WERI-Rb-1 (cell line): ENCODE measurements at regions not wholly inside any gene's neighbourhood (a gene's known extent, or its start where the extent isn't known, plus 50 kb on each side); places are given as distances from the start of the nearest gene placed in this dataset.
"Not testable (repeated sequence)": the region's sequence is repeated elsewhere in the genome, so short reads cannot be mapped to it uniquely, and the experiment has no call there.

ENCODE experiments used
- DNase-seq: peaks from one replicate; pipeline ENCODE4 v3.0.0-alpha.2; 2020
- H3K27ac ChIP-seq: fragments of 250-450 bp; sonication (Bioruptor Pico); 2 replicates; pipeline ENCODE4 v1.5.1; 2020; ENCODE audit warnings: mild to moderate bottlenecking, moderate library complexity
- H3K27me3 ChIP-seq: fragments of 250-450 bp; sonication (Bioruptor Pico); 2 replicates; pipeline ENCODE4 v1.5.1; 2021; ENCODE audit warnings: mild to moderate bottlenecking, low read depth, moderate library complexity; ENCODE audit not compliant: insufficient read depth, severe bottlenecking
- H3K36me3 ChIP-seq: fragments of 250-450 bp; sonication (Bioruptor Pico); 2 replicates; pipeline ENCODE4 v1.5.1; 2020; ENCODE audit warnings: mild to moderate bottlenecking, moderate library complexity
- H3K4me3 ChIP-seq: 2 replicates; pipeline ENCODE4 v1.5.1; 2011; ENCODE audit warnings: low read depth, mild to moderate bottlenecking, control low read depth, low read length
- H3K9me3 ChIP-seq: fragments of 250-450 bp; sonication (Bioruptor Pico); 2 replicates; pipeline ENCODE4 v1.5.1; 2021; ENCODE audit warnings: mild to moderate bottlenecking, moderate library complexity; ENCODE audit not compliant: severe bottlenecking
- CTCF ChIP-seq: IDR thresholded peaks from 2 replicates; pipeline ENCODE4 v1.5.1; 2011; ENCODE audit warnings: low read depth, mild to moderate bottlenecking, control low read depth, inconsistent platforms, low read length

DNA sequence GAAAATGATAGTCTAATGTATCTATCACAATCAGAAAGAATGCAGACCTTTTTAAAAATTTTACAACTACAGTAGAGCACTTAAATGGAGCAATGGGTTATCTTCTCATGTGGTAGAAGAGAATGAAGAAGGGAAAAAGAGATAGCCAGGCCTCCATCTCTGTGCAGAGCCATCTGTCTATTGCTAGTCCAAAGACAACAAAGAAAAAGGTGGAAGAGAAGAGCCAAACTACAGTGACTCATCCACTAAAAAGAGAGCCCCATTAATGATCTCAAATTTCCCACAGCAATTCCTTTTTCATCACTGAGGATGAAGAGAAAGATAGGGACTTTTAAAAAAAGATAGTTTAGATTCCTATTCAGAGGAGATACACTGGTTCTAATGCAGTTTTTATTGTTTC is 232.9 kb downstream of the ATXN7L3B start:
- DNase-seq, result no peak
- Histone ChIP-seq H3K4me3 (no peak overlapping the region), H3K9me3 (no peaks in the 10 kb centered on the region), H3K27me3 (no peaks in the 10 kb centered on the region), H3K36me3 (no peaks in the 10 kb centered on the region), H3K27ac (no peak overlapping the region)
- no peak for TF ChIP-seq CTCF

DNA sequence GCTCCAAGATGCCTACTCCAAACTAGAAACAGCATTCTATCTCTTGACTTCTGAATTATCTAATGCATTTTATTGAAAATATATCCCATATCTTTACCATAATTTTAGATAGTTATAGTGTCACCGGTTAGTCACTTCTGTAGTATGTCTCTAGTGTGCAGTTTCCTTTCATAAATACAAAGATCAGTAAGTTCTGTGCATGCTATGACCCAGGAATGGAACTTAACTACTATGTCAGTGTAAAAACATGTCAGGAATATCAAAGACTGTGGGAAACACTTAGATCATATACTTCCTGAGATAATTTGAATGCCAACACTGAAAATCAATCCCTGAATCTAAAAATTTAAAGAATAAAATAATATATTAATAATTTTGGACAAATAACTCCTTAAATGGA is 237.6 kb downstream of the ATXN7L3B start:
- no peak overlapping the region for H3K27ac ChIP-seq
- H3K4me3 ChIP-seq, result no peak overlapping the region
- H3K36me3 ChIP-seq, result no peaks in the 10 kb centered on the region
- no peak for TF ChIP-seq CTCF
- DNase-seq, result no peak
- H3K27me3 ChIP-seq, result no peaks in the 10 kb centered on the region
- no peaks in the 10 kb centered on the region for H3K9me3 ChIP-seq

- DNase-seq, result no peak
- Histone ChIP-seq H3K36me3 (no peaks in the 10 kb centered on the region), H3K27ac (no peak overlapping the region), H3K4me3 (no peak overlapping the region), H3K27me3 (no peaks in the 10 kb centered on the region), H3K9me3 (no peaks in the 10 kb centered on the region)
- TF ChIP-seq CTCF, result no peak
Measured at GRCh38 chr12:74776378-74776777, 238.7 kb downstream of the ATXN7L3B start.

DNA sequence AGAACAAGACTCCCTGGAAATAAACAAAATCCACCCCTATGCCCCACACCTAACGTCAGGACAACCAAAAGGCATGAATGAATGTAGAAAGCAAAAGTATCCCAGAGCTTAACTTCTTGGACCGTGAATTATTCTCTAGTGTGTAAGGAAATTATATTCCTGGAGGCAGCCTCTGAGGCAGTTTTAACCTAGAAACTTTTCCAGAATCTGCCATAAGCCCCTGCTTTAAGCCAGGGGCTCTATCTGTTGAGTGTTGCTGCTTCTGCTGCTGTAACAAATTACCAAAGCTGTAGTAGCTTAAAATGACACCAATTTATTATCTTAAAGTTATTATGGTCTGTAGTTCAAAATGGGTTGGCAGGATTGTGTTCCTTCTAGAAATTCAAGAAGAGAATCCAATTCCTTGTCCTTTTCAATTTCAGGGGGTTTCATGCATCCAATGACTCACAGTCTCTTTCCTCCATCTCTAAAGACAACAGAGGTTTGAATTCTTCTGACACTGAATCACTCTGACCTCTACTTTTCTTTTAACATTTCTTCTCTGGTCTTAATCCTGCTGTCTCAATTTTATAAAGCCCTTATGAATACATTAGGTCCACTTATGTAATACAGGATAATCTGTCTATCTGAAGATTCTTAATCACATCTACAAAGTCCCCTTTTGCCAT is 242.7 kb downstream of the ATXN7L3B start:
- H3K27me3 ChIP-seq, result no peaks in the 10 kb centered on the region
- no peak overlapping the region for H3K4me3 ChIP-seq
- H3K36me3 ChIP-seq, result no peaks in the 10 kb centered on the region
- TF ChIP-seq CTCF, result no peak
- no peak for DNase-seq
- H3K27ac ChIP-seq, result 0 out of 2 replicates have a peak overlapping the region, but pooled peaks have one; percentile 14
- no peaks in the 10 kb centered on the region for H3K9me3 ChIP-seq

- H3K36me3 ChIP-seq, H3K27me3 ChIP-seq, H3K4me3 ChIP-seq, H3K9me3 ChIP-seq: not testable (repeated sequence)
- peak overlapping the region; percentile 11; the same call in 1 of the 2 replicates for H3K27ac ChIP-seq
- DNase-seq, result peak; percentile 76
Measured at GRCh38 chr12:74780850-74781241, 243.2 kb downstream of the ATXN7L3B start.

DNA sequence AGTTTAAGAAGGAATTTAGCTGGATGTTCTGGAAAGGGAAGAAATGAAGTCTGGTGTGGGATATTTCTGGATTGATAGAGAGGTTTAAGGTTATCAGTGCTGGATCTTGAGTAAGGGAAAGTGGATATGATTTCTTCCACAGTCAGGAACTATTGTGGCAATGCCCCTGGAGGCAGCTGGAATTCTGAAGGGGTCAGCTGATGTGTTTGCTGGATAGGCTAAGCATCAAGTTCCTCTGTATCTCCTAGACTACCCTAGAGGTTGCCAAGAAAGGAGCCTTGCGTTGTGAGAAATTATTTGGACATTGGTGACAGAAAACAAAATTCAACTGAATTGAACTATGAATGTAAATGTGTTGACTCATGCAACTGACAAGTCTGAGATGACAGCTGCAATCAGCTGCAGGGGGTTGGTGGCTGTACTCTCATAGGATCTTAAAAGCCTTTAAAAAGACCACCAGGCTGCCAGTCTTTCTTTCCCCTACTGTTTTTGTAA is 244.4 kb downstream of the ATXN7L3B start:
- no peaks in the 10 kb centered on the region for H3K27me3 ChIP-seq
- no peaks in the 10 kb centered on the region for H3K9me3 ChIP-seq
- H3K4me3 ChIP-seq, result no peak overlapping the region
- H3K27ac ChIP-seq, result no peak overlapping the region
- H3K36me3 ChIP-seq, result no peaks in the 10 kb centered on the region
- DNase-seq, result no peak
- no peak for TF ChIP-seq CTCF
